ENCODE measurements at regions not wholly inside any gene's neighbourhood (a gene's known extent, or its start where the extent isn't known, plus 50 kb on each side); places are given as distances from the start of the nearest gene placed in this dataset.
A peak's percentile ranks its signal among the peaks of the same experiment; 100 is the strongest.

GRCh38 chr2:148567716-148568115 is 76.8 kb upstream of the EPC2 start:
- DNase-seq (ENCODE audit: low read depth): no peak

GRCh38 chr2:148568597-148568996 is 76.0 kb upstream of the EPC2 start:
- no peak for DNase-seq (ENCODE audit: low read depth)

GRCh38 chr2:148569221-148569620 is 75.3 kb upstream of the EPC2 start:
- no peak for DNase-seq (ENCODE audit: low read depth)

- no peak for DNase-seq (ENCODE audit: low read depth)
These were observed 73.6 kb upstream of the EPC2 start for GRCh38 chr2:148570989-148571388.

GRCh38 chr2:148577845-148578492 is 66.6 kb upstream of the EPC2 start:
- DNase-seq (ENCODE audit: low read depth): no peak

- no peak for DNase-seq (ENCODE audit: low read depth)
These were observed 66.1 kb upstream of the EPC2 start for GRCh38 chr2:148578493-148578884.

GRCh38 chr2:148582679-148583511 is 61.7 kb upstream of the EPC2 start:
- no peak for DNase-seq (ENCODE audit: low read depth)

GRCh38 chr2:148585696-148586095 is 58.9 kb upstream of the EPC2 start:
- DNase-seq (ENCODE audit: low read depth): no peak

GRCh38 chr2:148586522-148587128 is 57.9 kb upstream of the EPC2 start:
- peak; percentile 5 for DNase-seq (ENCODE audit: low read depth)

- no peak for DNase-seq (ENCODE audit: low read depth)
These were observed 53.9 kb upstream of the EPC2 start for GRCh38 chr2:148590612-148591011.

GRCh38 chr2:148592791-148593190 is 51.8 kb upstream of the EPC2 start:
- DNase-seq (ENCODE audit: low read depth): no peak

- no peak for DNase-seq (ENCODE audit: low read depth)
These were observed 51.1 kb upstream of the EPC2 start for GRCh38 chr2:148593421-148593820.

GRCh38 chr2:148594216-148594615 is 50.3 kb upstream of the EPC2 start:
- no peak for DNase-seq (ENCODE audit: low read depth)

All from amniotic epithelial cell (primary cell).